Keratinocyte (primary cell): ENCODE measurements at regions not wholly inside any gene's neighbourhood (a gene's known extent, or its start where the extent isn't known, plus 50 kb on each side); places are given as distances from the start of the nearest gene placed in this dataset.

Source experiments
- CTCF ChIP-seq, 3 experiments: IDR thresholded peaks in 1 of 3; conservative IDR thresholded peaks in 1 of 3; optimal IDR thresholded peaks in 1 of 3; 2 replicates in 2 of 3; 3 replicates in 1 of 3; pipeline versions ENCODE3 to v1.5.1; 2011; ENCODE audit warnings: low read length in 3 of 3, mild to moderate bottlenecking in 3 of 3, moderate library complexity in 2 of 3, control low read depth in 1 of 3, inconsistent platforms in 1 of 3; ENCODE audit not compliant: insufficient read depth in 2 of 3; ENCODE audit errors: extremely low read depth in 1 of 3
- EZH2 ChIP-seq: IDR thresholded peaks from one replicate; pipeline ENCODE4 v1.6.1; 2012; ENCODE audit warnings: inconsistent platforms, mild to moderate bottlenecking, low read length, moderate library complexity

GRCh38 chr2:200090683-200091082 lies 135.3 kb downstream of the MAIP1 start:
- no peak for TF ChIP-seq CTCF (optimal IDR thresholded peaks at IDR 0.05 in 1 of 3, IDR thresholded peaks at IDR 0.05 in 1 of 3, conservative IDR thresholded peaks at IDR 0.05 in 1 of 3; ENCODE audit: extremely low read depth in 1 of 3, insufficient read depth in 2 of 3, low read length in 3 of 3)
- TF ChIP-seq EZH2: no peak
